H1 (cell line): ENCODE measurements at regions not wholly inside any gene's neighbourhood (a gene's known extent, or its start where the extent isn't known, plus 50 kb on each side); places are given as distances from the start of the nearest gene placed in this dataset.

Source experiments
- CTCF ChIA-PET: fragments of 300-600 bp; sonication (Branson Sonifier 250); formaldehyde crosslinking; loops from one replicate; lab custom pipeline; 2021; ENCODE audit not compliant: partially characterized antibody; lab: Charles Lee
- POLR2A ChIA-PET: fragments of 300-600 bp; sonication (Branson Sonifier 250); formaldehyde crosslinking; loops from one replicate; lab custom pipeline; 2021; ENCODE audit warnings: inconsistent platforms; ENCODE audit not compliant: partially characterized antibody; lab: Charles Lee
- DNase-seq, 2 experiments: peaks; one replicate each; pipeline versions ENCODE4 v3.0.0 to v3.0.0-alpha.2; 2010 to 2022; ENCODE audit warnings: low spot score in 2 of 2, low read depth in 1 of 2, mixed read lengths in 1 of 2
- FAIRE-seq: peaks from 2 replicates; lab custom pipeline; 2011; peaks lifted over from hg19 to GRCh38; lab: Jason Lieb, UNC
- H2AFZ ChIP-seq: 2 replicates; pipeline ENCODE4 v1.8.1; 2012; ENCODE audit warnings: low read length, inconsistent platforms
- H2AK5ac ChIP-seq: 2 replicates; pipeline ENCODE4 v1.6.1; 2013; ENCODE audit warnings: low read depth, low read length
- H2BK120ac ChIP-seq: replicated peaks from 2 replicates; pipeline ENCODE3; 2013; ENCODE audit warnings: low read depth, low read length, inconsistent platforms
- H2BK12ac ChIP-seq: 2 replicates; pipeline ENCODE4 v1.6.1; 2013; ENCODE audit warnings: low read depth, low read length
- H2BK15ac ChIP-seq: 2 replicates; pipeline ENCODE4 v1.6.1; 2013; ENCODE audit warnings: low read length
- H2BK20ac ChIP-seq: 2 replicates; pipeline ENCODE4 v1.6.1; 2013; ENCODE audit warnings: low read length
- H2BK5ac ChIP-seq: 2 replicates; pipeline ENCODE4 v1.6.1; 2013; ENCODE audit warnings: low read depth, low read length
- H3K14ac ChIP-seq: 2 replicates; pipeline ENCODE4 v1.6.1; 2013; ENCODE audit warnings: inconsistent platforms; ENCODE audit not compliant: insufficient read length
- H3K18ac ChIP-seq: 2 replicates; pipeline ENCODE4 v1.6.1; 2013; ENCODE audit warnings: low read length; ENCODE audit errors: extremely low read depth
- H3K23ac ChIP-seq: 2 replicates; pipeline ENCODE4 v1.6.1; 2013; ENCODE audit warnings: inconsistent platforms; ENCODE audit not compliant: insufficient read length
- H3K23me2 ChIP-seq: 2 replicates; pipeline ENCODE4 v1.6.1; 2013; ENCODE audit warnings: low read depth, low read length
- H3K27ac ChIP-seq: 2 replicates; pipeline ENCODE4 v1.6.1; 2011; ENCODE audit warnings: low read depth, low read length, inconsistent platforms
- H3K27me3 ChIP-seq, 4 experiments: replicated peaks in 1 of 4; 1 replicate in 1 of 4; 2 replicates in 3 of 4; pipeline versions ENCODE4 v1.6.1 to v1.8.1; 2011 to 2013; ENCODE audit warnings: low read length in 3 of 4, mild to moderate bottlenecking in 3 of 4, inconsistent platforms in 2 of 4, mixed read lengths in 2 of 4, moderate library complexity in 1 of 4; ENCODE audit not compliant: control insufficient read depth in 3 of 4, insufficient read depth in 3 of 4; ENCODE audit errors: extremely low read depth in 1 of 4
- H3K36me3 ChIP-seq, 4 experiments: 2 replicates each; pipeline versions ENCODE4 v1.6.1 to v1.8.1; 2011 to 2013; ENCODE audit warnings: mild to moderate bottlenecking in 4 of 4, low read length in 3 of 4, moderate library complexity in 2 of 4, control low read depth in 1 of 4, inconsistent platforms in 1 of 4; ENCODE audit not compliant: insufficient read depth in 4 of 4, control insufficient read depth in 2 of 4
- H3K4ac ChIP-seq: replicated peaks from 2 replicates; pipeline ENCODE3; 2013; ENCODE audit warnings: low read length, low read depth, mixed read lengths, inconsistent platforms; ENCODE audit not compliant: insufficient read length
- H3K4me1 ChIP-seq, 4 experiments: replicated peaks in 1 of 4; 1 replicate in 1 of 4; 2 replicates in 3 of 4; pipeline versions ENCODE4 v1.6.1 to v1.8.1; 2011 to 2013; ENCODE audit warnings: low read length in 3 of 4, inconsistent platforms in 2 of 4, mixed read lengths in 1 of 4; ENCODE audit not compliant: insufficient read depth in 4 of 4, control insufficient read depth in 3 of 4
- H3K4me2 ChIP-seq, 2 experiments: 2 replicates each; pipeline versions ENCODE4 v1.6.1 to v1.8.1; 2011 to 2013; ENCODE audit warnings: low read depth in 2 of 2, low read length in 2 of 2, control low read depth in 1 of 2, inconsistent platforms in 1 of 2, mild to moderate bottlenecking in 1 of 2; ENCODE audit not compliant: insufficient read depth in 1 of 2
- H3K4me3 ChIP-seq, 4 experiments: fragments of 200-600, 300-600 bp in 1 of 4; sonication (generic), shearing (Covaris generic), sonication (Bioruptor Twin) in 1 of 4; 2 replicates each; pipeline versions ENCODE4 v1.5.1 to v1.8.1; 2011 to 2016; ENCODE audit warnings: low read length in 4 of 4, low read depth in 3 of 4, control low read depth in 2 of 4, inconsistent platforms in 2 of 4, mild to moderate bottlenecking in 2 of 4, mixed read lengths in 1 of 4, moderate library complexity in 1 of 4; ENCODE audit not compliant: insufficient read depth in 2 of 4; ENCODE audit errors: extremely low read depth in 1 of 4
- H3K56ac ChIP-seq: replicated peaks from 2 replicates; pipeline ENCODE3; 2013; ENCODE audit warnings: low read depth, mild to moderate bottlenecking, mixed read lengths, low read length, inconsistent platforms; ENCODE audit not compliant: insufficient read length
- H3K79me1 ChIP-seq: 2 replicates; pipeline ENCODE4 v1.6.1; 2013; ENCODE audit warnings: low read depth, low read length, control low read depth
- H3K79me2 ChIP-seq, 2 experiments: 2 replicates each; pipeline versions ENCODE4 v1.6.1 to v1.8.1; 2012 to 2013; ENCODE audit warnings: low read length in 2 of 2, mild to moderate bottlenecking in 2 of 2, inconsistent platforms in 1 of 2; ENCODE audit not compliant: insufficient read depth in 2 of 2, control insufficient read depth in 1 of 2
- H3K9ac ChIP-seq, 4 experiments: replicated peaks in 1 of 4; 1 replicate in 1 of 4; 2 replicates in 3 of 4; pipeline versions ENCODE4 v1.6.1 to v1.8.1; 2011 to 2013; ENCODE audit warnings: low read depth in 3 of 4, low read length in 3 of 4, control low read depth in 2 of 4, mild to moderate bottlenecking in 2 of 4, moderate library complexity in 2 of 4, inconsistent platforms in 1 of 4; ENCODE audit errors: extremely low read depth in 1 of 4
- H3K9me3 ChIP-seq, 2 experiments: 2 replicates each; pipeline versions ENCODE4 v1.6.1 to v1.8.1; 2012 to 2013; ENCODE audit warnings: mild to moderate bottlenecking in 2 of 2, moderate library complexity in 2 of 2, control low read depth in 1 of 2, inconsistent platforms in 1 of 2, low read depth in 1 of 2, low read length in 1 of 2, mixed read lengths in 1 of 2; ENCODE audit not compliant: insufficient read depth in 2 of 2
- H4K20me1 ChIP-seq, 2 experiments: replicated peaks in 1 of 2; 2 replicates each; pipeline versions ENCODE3 to v1.8.1; 2011 to 2013; ENCODE audit warnings: inconsistent platforms in 2 of 2, low read length in 2 of 2, mild to moderate bottlenecking in 1 of 2; ENCODE audit not compliant: insufficient read depth in 2 of 2, control insufficient read depth in 1 of 2
- H4K5ac ChIP-seq: 2 replicates; pipeline ENCODE4 v1.6.1; 2013; ENCODE audit warnings: low read length, low read depth, mixed read lengths, inconsistent platforms; ENCODE audit not compliant: insufficient read length
- H4K8ac ChIP-seq: 2 replicates; pipeline ENCODE4 v1.8.0; 2013; ENCODE audit warnings: mild to moderate bottlenecking, moderate library complexity, low read length, inconsistent platforms; ENCODE audit not compliant: insufficient read depth; ENCODE audit errors: extremely low read depth
- H4K91ac ChIP-seq: replicated peaks from 2 replicates; pipeline ENCODE3; 2013; ENCODE audit warnings: low read length, mixed read lengths, inconsistent platforms; ENCODE audit not compliant: insufficient read length
- WGBS, 2 experiments: shearing (Covaris generic) in 1 of 2; methylation state at CpG; one replicate each; pipeline versions ENCODE4 v1.1.6 to v1.1.7; 2013 to 2015; ENCODE audit warnings: low lambda C conversion rate in 2 of 2, mixed read lengths in 2 of 2, inconsistent platforms in 1 of 2, low coverage in 1 of 2, missing lambda C conversion rate in 1 of 2; ENCODE audit not compliant: insufficient replicate concordance in 2 of 2, insufficient coverage in 1 of 2, insufficient read length in 1 of 2; ENCODE audit errors: extremely low coverage in 1 of 2, missing lambda C conversion rate in 1 of 2; 5-methylcytosine and 5-hydroxymethylcytosine counted together
- TF ChIP-seq, protein P1 (sequence below): IDR thresholded peaks from 2 replicates; pipeline ENCODE4 v1.6.1; 2011; ENCODE audit warnings: low read depth, mild to moderate bottlenecking, low read length; ENCODE audit not compliant: insufficient read depth

DNA sequence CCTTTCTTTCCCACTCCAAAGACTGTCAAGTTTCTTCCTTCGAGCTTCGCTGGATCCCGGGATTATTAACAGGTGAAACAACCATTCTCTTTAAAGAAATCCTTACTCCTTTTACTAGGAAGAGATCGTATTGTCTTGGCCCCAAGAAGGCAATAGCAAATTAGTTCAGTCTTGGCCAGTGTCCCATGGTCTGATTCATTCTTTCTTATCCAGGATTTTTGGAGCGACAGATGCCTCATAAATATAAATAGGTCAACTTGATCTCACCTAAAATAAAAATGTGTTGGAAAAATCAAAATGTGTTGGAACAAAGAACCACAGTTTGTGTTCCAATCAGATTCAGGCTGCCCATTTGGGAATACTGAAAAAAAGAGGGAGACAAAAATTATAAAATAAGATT, 140.1 kb upstream of the TMEM108 start:
- H2BK15ac ChIP-seq: no peak overlapping the region
- H3K4me2 ChIP-seq: no peak overlapping the region
- no peak overlapping the region for H4K5ac ChIP-seq
- H3K23me2 ChIP-seq: no peaks in the 10 kb centered on the region
- 96% methylated on average over 5 of the region's 5 CpGs; no CpG with 5 or more reads in 1 of the 2 experiments for WGBS, 2 experiments
- no peak overlapping the region for H3K27ac ChIP-seq
- no peak overlapping the region for H2BK120ac ChIP-seq
- no peak overlapping the region for H3K14ac ChIP-seq
- POLR2A ChIA-PET: no interaction called here
- CTCF ChIA-PET: interaction anchor here (1.5 to 1.8 kb wide), 2 partner anchors 11 to 104 kb away, joined by 3 to 5 read pairs; no protein-coding TSS in a partner anchor
- H3K18ac ChIP-seq: no peak overlapping the region
- H2AK5ac ChIP-seq: no peak overlapping the region
- H3K79me2 ChIP-seq: no peaks in the 10 kb centered on the region
- H2AFZ ChIP-seq: no peak overlapping the region
- H2BK5ac ChIP-seq: no peak overlapping the region
- no peak overlapping the region for H2BK12ac ChIP-seq
- H3K79me1 ChIP-seq: no peaks in the 10 kb centered on the region
- no peak overlapping the region for H4K91ac ChIP-seq
- H3K56ac ChIP-seq: no peak overlapping the region
- no peak overlapping the region for H3K9ac ChIP-seq
- no peak for FAIRE-seq
- H3K4me3 ChIP-seq: no peak overlapping the region
- TF ChIP-seq, protein P1, sequence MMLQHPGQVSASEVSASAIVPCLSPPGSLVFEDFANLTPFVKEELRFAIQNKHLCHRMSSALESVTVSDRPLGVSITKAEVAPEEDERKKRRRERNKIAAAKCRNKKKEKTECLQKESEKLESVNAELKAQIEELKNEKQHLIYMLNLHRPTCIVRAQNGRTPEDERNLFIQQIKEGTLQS: no peak
- no peak overlapping the region for H3K4ac ChIP-seq
- no peak overlapping the region for H4K8ac ChIP-seq
- H3K27me3 ChIP-seq: no peaks in the 10 kb centered on the region
- no peaks in the 10 kb centered on the region for H3K9me3 ChIP-seq
- no peak overlapping the region for H2BK20ac ChIP-seq
- DNase-seq: no peak
- no peaks in the 10 kb centered on the region for H3K36me3 ChIP-seq
- no peaks in the 10 kb centered on the region for H3K4me1 ChIP-seq
- H4K20me1 ChIP-seq: no peaks in the 10 kb centered on the region
- no peak overlapping the region for H3K23ac ChIP-seq
